ENCODE measurements at regions not wholly inside any gene's neighbourhood (a gene's known extent, or its start where the extent isn't known, plus 50 kb on each side); places are given as distances from the start of the nearest gene placed in this dataset.

GRCh38 chr11:128151780-128152179 lies 435.6 kb downstream of the ETS1 start:
- dilution Hi-C loops (cut with HindIII; ENCODE audit: low sequenced_read_pairs, unreplicated experiment), result loop anchor here (25.0 kb wide), 1 partner anchor 486 kb away; no protein-coding TSS in a partner anchor
- TF ChIP-seq RAD21 (IDR thresholded peaks at IDR 0.05; ENCODE audit: low read length) (no peak), MXI1 (IDR thresholded peaks at IDR 0.05; ENCODE audit: borderline replicate concordance, low read depth, low read length) (no peak), CHD1 (IDR thresholded peaks at IDR 0.05; ENCODE audit: low read depth, low read length) (no peak), POLR2A (IDR thresholded peaks at IDR 0.05; ENCODE audit: low read depth, low read length) (no peak), FOS (IDR thresholded peaks at IDR 0.05; ENCODE audit: low read depth, low read length) (no peak), BHLHE40 (IDR thresholded peaks at IDR 0.05; ENCODE audit: low read depth, low read length) (no peak), NFE2L2 (IDR thresholded peaks at IDR 0.05; ENCODE audit: low read depth, low read length) (no peak), SMC3 (IDR thresholded peaks at IDR 0.05; ENCODE audit: low read depth, low read length) (no peak), CTCF (conservative IDR thresholded peaks at IDR 0.05; ENCODE audit: low read depth, low read length) (no peak), RFX5 (IDR thresholded peaks at IDR 0.05; ENCODE audit: low read depth, low read length) (no peak), CEBPB (IDR thresholded peaks at IDR 0.05; ENCODE audit: low read depth, low read length) (no peak), MAZ (IDR thresholded peaks at IDR 0.05; ENCODE audit: borderline replicate concordance, low read depth, low read length) (no peak), RCOR1 (IDR thresholded peaks at IDR 0.05; ENCODE audit: insufficient replicate concordance, low read length) (no peak), MAFK (IDR thresholded peaks at IDR 0.05; ENCODE audit: low read depth, low read length) (no peak), ELK1 (IDR thresholded peaks at IDR 0.05; ENCODE audit: borderline replicate concordance, low read depth, low read length) (no peak)
- TF ChIP-seq, protein P1, sequence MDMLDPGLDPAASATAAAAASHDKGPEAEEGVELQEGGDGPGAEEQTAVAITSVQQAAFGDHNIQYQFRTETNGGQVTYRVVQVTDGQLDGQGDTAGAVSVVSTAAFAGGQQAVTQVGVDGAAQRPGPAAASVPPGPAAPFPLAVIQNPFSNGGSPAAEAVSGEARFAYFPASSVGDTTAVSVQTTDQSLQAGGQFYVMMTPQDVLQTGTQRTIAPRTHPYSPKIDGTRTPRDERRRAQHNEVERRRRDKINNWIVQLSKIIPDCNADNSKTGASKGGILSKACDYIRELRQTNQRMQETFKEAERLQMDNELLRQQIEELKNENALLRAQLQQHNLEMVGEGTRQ (IDR thresholded peaks at IDR 0.05; ENCODE audit: low read depth, low read length), result no peak
- Histone ChIP-seq H3K9me1 (ENCODE audit: insufficient read depth, low read length) (no peaks in the 10 kb centered on the region), H3K4me2 (ENCODE audit: low read depth, low read length) (no peak overlapping the region), H4K8ac (ENCODE audit: low read depth in 2 of 2, low read length in 2 of 2) (no peak overlapping the region), H2AK9ac (replicated peaks; ENCODE audit: low read depth, low read length, poor library complexity) (no peak overlapping the region), H2BK15ac (ENCODE audit: low read depth, low read length) (no peak overlapping the region), H2BK5ac (ENCODE audit: low read depth, low read length, poor library complexity, severe bottlenecking) (no peak overlapping the region), H4K5ac (ENCODE audit: low read depth, low read length) (no peak overlapping the region), H3K56ac (ENCODE audit: extremely low read depth, insufficient read depth, low read length) (no peak overlapping the region), H3K9me3 (ENCODE audit: control insufficient read depth, insufficient read depth, low read length) (no peaks in the 10 kb centered on the region), H3K14ac (replicated peaks; ENCODE audit: low read depth, low read length) (no peak overlapping the region), H3K27ac (ENCODE audit: insufficient read depth, low read length) (no peak overlapping the region), H3K4me3 (ENCODE audit: insufficient read depth, low read depth, low read length) (no peak overlapping the region), H3K36me3 (ENCODE audit: control insufficient read depth, insufficient read depth, low read length) (no peaks in the 10 kb centered on the region), H2BK20ac (ENCODE audit: low read depth, low read length) (no peak overlapping the region), H2AFZ (replicated peaks; ENCODE audit: low read length, poor library complexity) (no peak overlapping the region), H2AK5ac (ENCODE audit: low read depth, low read length) (no peak overlapping the region), H3K23ac (ENCODE audit: low read depth, low read length) (no peak overlapping the region), H3K27me3 (ENCODE audit: control insufficient read depth, insufficient read depth, low read length) (peaks cover 59% of the 10 kb centered on the region), H3K79me1 (ENCODE audit: low read depth in 1 of 2, low read length in 2 of 2) (no peaks in the 10 kb centered on the region), H3K18ac (ENCODE audit: low read depth, low read length) (no peak overlapping the region), H3K4ac (ENCODE audit: low read depth, low read length) (no peak overlapping the region), H4K20me1 (ENCODE audit: insufficient read depth, low read length) (no peaks in the 10 kb centered on the region), H2BK120ac (ENCODE audit: low read depth, low read length) (no peak overlapping the region), H3K9ac (ENCODE audit: low read depth, low read length) (no peak overlapping the region), H3K4me1 (ENCODE audit: control insufficient read depth, insufficient read depth, low read length) (no peaks in the 10 kb centered on the region), H4K91ac (ENCODE audit: insufficient read depth, low read depth, low read length) (no peak overlapping the region)
- no peak for DNase-seq
- intact Hi-C loops (cut with micrococcal nuclease), result loop anchor here (10.0 kb wide), 1 partner anchor 307 kb away; no protein-coding TSS in a partner anchor
- CTCF ChIA-PET, result interaction anchor here (0.5 to 1.4 kb wide), 3 partner anchors 13 to 24 kb away, joined by 3 to 5 read pairs (median 5); no protein-coding TSS in a partner anchor
- in situ Hi-C loops (cut with MboI; ENCODE audit: low sequenced_read_pairs), result loop anchor here (25.0 kb wide), 1 partner anchor 811 kb away; no protein-coding TSS in a partner anchor
- BruUV-seq (replicated peaks), result no TSS peak
- POLR2A ChIA-PET (ENCODE audit: unreplicated experiment), result interaction anchor here (0.6 kb wide), 1 partner anchor 18 kb away, joined by 4 read pairs; no protein-coding TSS in a partner anchor
- no peak for ATAC-seq (ENCODE audit: low read depth)
